ENCODE measurements at regions not wholly inside any gene's neighbourhood (a gene's known extent, or its start where the extent isn't known, plus 50 kb on each side); places are given as distances from the start of the nearest gene placed in this dataset.
A peak's percentile ranks its signal among the peaks of the same experiment; 100 is the strongest.

GRCh38 chr5:12777342-12777741 lies 873.1 kb upstream of the CTNND2 start:
- Mint-ChIP-seq H3K27ac (ENCODE audit: low read depth, unreplicated experiment) (no peak overlapping the region), H3K36me3 (ENCODE audit: insufficient read depth, unreplicated experiment) (no peaks in the 10 kb centered on the region), H3K27me3 (ENCODE audit: insufficient read depth, unreplicated experiment) (no peaks in the 10 kb centered on the region), H3K4me3 (ENCODE audit: unreplicated experiment) (no peak overlapping the region), H3K9me3 (ENCODE audit: unreplicated experiment) (no peaks in the 10 kb centered on the region), H3K4me1 (ENCODE audit: insufficient read depth, unreplicated experiment) (peaks cover 6% of the 10 kb centered on the region)
- POLR2A ChIA-PET: interaction anchor here (1.2 kb wide), 1 partner anchor 12 kb away, joined by 3 read pairs; no protein-coding TSS in a partner anchor
- TF ChIP-seq CTCF (IDR thresholded peaks at IDR 0.05; ENCODE audit: unreplicated experiment): no peak
- CTCF ChIA-PET: interaction anchor here (0.9 kb wide), 1 partner anchor 12 kb away, joined by 4 read pairs; no protein-coding TSS in a partner anchor
- intact Hi-C loops (cut with micrococcal nuclease): no loop called here
- BruUV-seq (replicated peaks): no TSS peak
- no peak for DNase-seq (ENCODE audit: unreplicated experiment)

- ChIA-PET POLR2A (no interaction called here), CTCF (no interaction called here)
- H3K27me3 Mint-ChIP-seq (ENCODE audit: insufficient read depth, unreplicated experiment): no peaks in the 10 kb centered on the region
Measured at GRCh38 chr5:12772276-12772675, 868.0 kb upstream of the CTNND2 start.

GRCh38 chr5:12759377-12759776 lies 855.1 kb upstream of the CTNND2 start:
- H3K4me1 Mint-ChIP-seq (ENCODE audit: insufficient read depth, unreplicated experiment): no peaks in the 10 kb centered on the region
- no peaks in the 10 kb centered on the region for H3K27me3 Mint-ChIP-seq (ENCODE audit: insufficient read depth, unreplicated experiment)
- DNase-seq (ENCODE audit: unreplicated experiment): no peak
- BruUV-seq (replicated peaks): no TSS peak
- no peaks in the 10 kb centered on the region for H3K36me3 Mint-ChIP-seq (ENCODE audit: insufficient read depth, unreplicated experiment)
- TF ChIP-seq CTCF (IDR thresholded peaks at IDR 0.05; ENCODE audit: unreplicated experiment): no peak
- no peak overlapping the region for H3K4me3 Mint-ChIP-seq (ENCODE audit: unreplicated experiment)
- ChIA-PET CTCF (interaction anchor here (0.7 kb wide), 1 partner anchor 55 kb away, joined by 3 read pairs; no protein-coding TSS in a partner anchor), POLR2A (no interaction called here)
- no peaks in the 10 kb centered on the region for H3K9me3 Mint-ChIP-seq (ENCODE audit: unreplicated experiment)
- intact Hi-C loops (cut with micrococcal nuclease): no loop called here
- H3K27ac Mint-ChIP-seq (ENCODE audit: low read depth, unreplicated experiment): no peak overlapping the region

More at GRCh38 chr5:12772276-12772675, 868.0 kb upstream of the CTNND2 start:
- TF ChIP-seq CTCF (IDR thresholded peaks at IDR 0.05; ENCODE audit: unreplicated experiment): no peak
- no TSS peak for BruUV-seq (replicated peaks)
- peaks cover 3% of the 10 kb centered on the region for H3K4me1 Mint-ChIP-seq (ENCODE audit: insufficient read depth, unreplicated experiment)
- H3K9me3 Mint-ChIP-seq (ENCODE audit: unreplicated experiment): no peaks in the 10 kb centered on the region
- H3K27ac Mint-ChIP-seq (ENCODE audit: low read depth, unreplicated experiment): no peak overlapping the region
- DNase-seq (ENCODE audit: unreplicated experiment): peak; percentile 30
- no peak overlapping the region for H3K4me3 Mint-ChIP-seq (ENCODE audit: unreplicated experiment)
- intact Hi-C loops (cut with micrococcal nuclease): no loop called here
- no peaks in the 10 kb centered on the region for H3K36me3 Mint-ChIP-seq (ENCODE audit: insufficient read depth, unreplicated experiment)

- Mint-ChIP-seq H3K4me1 (ENCODE audit: insufficient read depth, unreplicated experiment) (no peaks in the 10 kb centered on the region), H3K4me3 (ENCODE audit: unreplicated experiment) (no peak overlapping the region), H3K36me3 (ENCODE audit: insufficient read depth, unreplicated experiment) (no peaks in the 10 kb centered on the region), H3K27ac (ENCODE audit: low read depth, unreplicated experiment) (no peak overlapping the region), H3K27me3 (ENCODE audit: insufficient read depth, unreplicated experiment) (no peaks in the 10 kb centered on the region), H3K9me3 (ENCODE audit: unreplicated experiment) (no peaks in the 10 kb centered on the region)
- ChIA-PET CTCF (no interaction called here), POLR2A (no interaction called here)
- DNase-seq (ENCODE audit: unreplicated experiment): no peak
- BruUV-seq (replicated peaks): no TSS peak
- intact Hi-C loops (cut with micrococcal nuclease): no loop called here
- no peak for TF ChIP-seq CTCF (IDR thresholded peaks at IDR 0.05; ENCODE audit: unreplicated experiment)
Measured at GRCh38 chr5:12757035-12757434, 852.8 kb upstream of the CTNND2 start.

All from MCF 10A (cell line).